GM12878 (cell line): ENCODE measurements at regions not wholly inside any gene's neighbourhood (a gene's known extent, or its start where the extent isn't known, plus 50 kb on each side); places are given as distances from the start of the nearest gene placed in this dataset.
"Not testable (repeated sequence)": the region's sequence is repeated elsewhere in the genome, so short reads cannot be mapped to it uniquely, and the experiment has no call there.

ENCODE experiments used
- ATAC-seq: fragments of 200-7000 bp; cut with Tn5 transposase; 3 replicates; pipeline ENCODE4 v1.9.1; 2020; ENCODE audit warnings: mild to moderate bottlenecking, moderate library complexity
- BruUV-seq: library from RNA; stranded (reverse); fragments of 400-500 nt; replicated peaks from 2 replicates; lab custom pipeline; 2021; lab: Mats Ljungman, UMichigan
- CTCF ChIA-PET: fragments of 300-600 bp; sonication (Branson Sonifier 250); formaldehyde crosslinking; extraction: SDS; loops from one replicate; lab custom pipeline; 2021; ENCODE audit warnings: inconsistent platforms; lab: Yijun Ruan, JAX
- POLR2A ChIA-PET: fragments of 350-600 bp; formaldehyde crosslinking; extraction: SDS; loops from one replicate; lab custom pipeline; 2021; ENCODE audit warnings: inconsistent platforms; lab: Charles Lee
- RAD21 ChIA-PET: fragments of 300-600 bp; sonication (Branson Sonifier 250); formaldehyde crosslinking; loops from one replicate; lab custom pipeline; 2023; ENCODE audit warnings: antibody characterized with exemption; ENCODE audit not compliant: unreplicated experiment; lab: Charles Lee
- SMC1A ChIA-PET: fragments of 300-600 bp; sonication (Branson Sonifier 250); formaldehyde crosslinking; loops from one replicate; lab custom pipeline; 2023; ENCODE audit not compliant: unreplicated experiment, uncharacterized antibody; lab: Charles Lee
- DNase-seq: peaks from one replicate; pipeline ENCODE4 v3.0.0-alpha.2; 2011; ENCODE audit warnings: low read depth, low spot score
- FAIRE-seq: peaks from 3 replicates; lab custom pipeline; 2011; peaks lifted over from hg19 to GRCh38; lab: Jason Lieb, UNC
- H2AFZ ChIP-seq: 2 replicates; pipeline ENCODE4 v1.6.0; 2011; ENCODE audit warnings: low read depth, low read length, control low read depth; ENCODE audit not compliant: control insufficient read depth
- H3K27ac ChIP-seq: 2 replicates; pipeline ENCODE4 v1.5.1; 2011; ENCODE audit warnings: control low read depth; ENCODE audit not compliant: control insufficient read depth, insufficient read depth
- H3K27me3 ChIP-seq, 2 experiments: replicated peaks in 1 of 2; 2 replicates each; pipeline versions ENCODE4 v1.6.0 to v1.6.1; 2011; ENCODE audit warnings: low read length in 1 of 2; ENCODE audit not compliant: control insufficient read depth in 2 of 2, insufficient read depth in 2 of 2
- H3K36me3 ChIP-seq, 2 experiments: 2 replicates each; pipeline ENCODE4 v1.5.1; 2011; ENCODE audit warnings: low read length in 1 of 2; ENCODE audit not compliant: control insufficient read depth in 2 of 2, insufficient read depth in 2 of 2
- H3K4me1 ChIP-seq: 2 replicates; pipeline ENCODE4 v1.6.1; 2011; ENCODE audit warnings: mild to moderate bottlenecking, low read length, moderate library complexity, mixed read lengths; ENCODE audit not compliant: control insufficient read depth, insufficient read depth
- H3K4me2 ChIP-seq: 2 replicates; pipeline ENCODE4 v1.6.0; 2011; ENCODE audit warnings: control low read depth; ENCODE audit not compliant: control insufficient read depth, insufficient read depth
- H3K4me3 ChIP-seq: fragments of 200-600 bp; sonication (generic); 2 replicates; pipeline ENCODE4 v1.5.1; 2016
- H3K79me2 ChIP-seq: 2 replicates; pipeline ENCODE4 v1.6.0; 2011; ENCODE audit warnings: low read length; ENCODE audit not compliant: control insufficient read depth, insufficient read depth
- H3K9ac ChIP-seq: 2 replicates; pipeline ENCODE4 v1.8.0; 2011; ENCODE audit warnings: low read length, control low read depth, mixed read lengths; ENCODE audit not compliant: control insufficient read depth, insufficient read depth
- H3K9me3 ChIP-seq: replicated peaks from 3 replicates; pipeline ENCODE4 v1.5.1; 2011; ENCODE audit warnings: mild to moderate bottlenecking, low read length; ENCODE audit not compliant: control insufficient read depth, insufficient read depth
- H4K20me1 ChIP-seq: 2 replicates; pipeline ENCODE4 v1.6.0; 2011; ENCODE audit not compliant: control insufficient read depth, insufficient read depth
- ASH2L ChIP-seq: fragments of 300-600, 200-600 bp; sonication (generic); IDR thresholded peaks from 2 replicates; pipeline ENCODE4 v1.6.1; 2017; ENCODE audit warnings: low read depth, mild to moderate bottlenecking, borderline replicate concordance
- ATF7 ChIP-seq: fragments of 450-650 bp; IDR thresholded peaks from 2 replicates; pipeline ENCODE4 v1.6.1; 2016; ENCODE audit warnings: low read depth, mild to moderate bottlenecking
- MEF2B ChIP-seq: fragments of 450-650 bp; IDR thresholded peaks from 2 replicates; pipeline ENCODE4 v1.6.1; 2018; ENCODE audit warnings: mild to moderate bottlenecking, moderate library complexity; ENCODE audit not compliant: partially characterized antibody, poor library complexity, severe bottlenecking
- WGBS: methylation state at CpG from one replicate; pipeline ENCODE4 v1.1.6; 2016; ENCODE audit warnings: low lambda C conversion rate; ENCODE audit not compliant: insufficient replicate concordance, insufficient coverage; ENCODE audit errors: missing lambda C conversion rate; 5-methylcytosine and 5-hydroxymethylcytosine counted together
- in situ Hi-C: fragments of 300-500 bp; cut with MboI; formaldehyde crosslinking; loops from 9 replicates; pipeline ENCODE4 v1.14.3; 2018; ENCODE audit warnings: mixed read lengths
- intact Hi-C: fragments of 100-400 bp; cut with micrococcal nuclease; formaldehyde crosslinking; loops from one replicate; pipeline ENCODE4 v1.14.2; 2022; ENCODE audit not compliant: unreplicated experiment
- TF ChIP-seq, protein P1 (sequence below): fragments of 450-650 bp; IDR thresholded peaks from 2 replicates; pipeline ENCODE4 v1.6.1; 2017; ENCODE audit warnings: borderline replicate concordance

DNA sequence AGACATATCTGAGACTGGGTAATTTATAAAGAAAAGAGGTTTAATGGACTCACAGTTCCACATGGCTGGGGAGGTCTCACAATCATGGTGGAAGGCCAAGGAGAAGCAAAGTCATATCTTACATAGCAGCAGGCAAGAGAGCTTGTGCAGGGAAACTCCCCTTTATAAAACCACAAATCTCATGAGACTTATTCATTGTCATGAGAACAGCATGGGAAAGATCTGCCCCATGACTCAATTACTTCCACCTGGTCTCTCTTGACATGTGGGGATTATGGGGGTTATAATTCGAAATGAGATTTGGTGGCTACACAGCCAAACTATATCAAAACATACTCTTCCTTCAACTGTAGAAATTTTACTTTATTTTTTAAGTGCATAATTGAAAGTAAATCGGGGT, 436.3 kb upstream of the KLF6 start:
- H3K4me1 ChIP-seq, ATAC-seq, H3K36me3 ChIP-seq, intact Hi-C loops, H3K4me3 ChIP-seq, H3K9me3 ChIP-seq, H2AFZ ChIP-seq, FAIRE-seq, SMC1A ChIA-PET, H4K20me1 ChIP-seq, POLR2A ChIA-PET, RAD21 ChIA-PET, H3K9ac ChIP-seq, H3K4me2 ChIP-seq, in situ Hi-C loops, CTCF ChIA-PET, BruUV-seq, H3K27me3 ChIP-seq, H3K79me2 ChIP-seq, H3K27ac ChIP-seq, DNase-seq: not testable (repeated sequence)
- WGBS: 7% methylated on average over 2 of the region's 2 CpGs
- TF ChIP-seq MEF2B: peak; percentile 74

DNA sequence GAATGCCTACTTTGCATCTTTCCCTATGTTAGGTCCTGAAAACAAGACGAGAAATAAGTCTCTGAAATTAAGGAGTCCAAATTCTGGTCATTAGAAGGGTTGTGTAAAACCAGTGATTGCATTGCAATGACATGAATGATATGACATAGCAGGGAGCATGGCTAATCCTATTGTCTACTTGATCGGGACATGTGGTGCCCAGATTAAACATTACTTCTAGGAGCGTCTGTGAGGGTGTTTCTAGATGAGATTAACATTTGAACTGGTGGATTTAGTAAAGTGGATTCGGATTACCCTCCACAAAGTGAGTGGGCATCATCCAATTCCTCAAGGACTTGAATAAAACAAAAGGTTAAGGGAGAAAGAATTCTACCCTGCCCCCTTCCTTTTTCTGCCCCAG, 434.9 kb upstream of the KLF6 start:
- H2AFZ ChIP-seq: no peak overlapping the region
- H3K36me3 ChIP-seq: no peaks in the 10 kb centered on the region
- RAD21 ChIA-PET: no interaction called here
- intact Hi-C loops: no loop called here
- no peak overlapping the region for H3K4me3 ChIP-seq
- no peak overlapping the region for H3K27ac ChIP-seq
- TF ChIP-seq ATF7: no peak
- TF ChIP-seq, protein P1, sequence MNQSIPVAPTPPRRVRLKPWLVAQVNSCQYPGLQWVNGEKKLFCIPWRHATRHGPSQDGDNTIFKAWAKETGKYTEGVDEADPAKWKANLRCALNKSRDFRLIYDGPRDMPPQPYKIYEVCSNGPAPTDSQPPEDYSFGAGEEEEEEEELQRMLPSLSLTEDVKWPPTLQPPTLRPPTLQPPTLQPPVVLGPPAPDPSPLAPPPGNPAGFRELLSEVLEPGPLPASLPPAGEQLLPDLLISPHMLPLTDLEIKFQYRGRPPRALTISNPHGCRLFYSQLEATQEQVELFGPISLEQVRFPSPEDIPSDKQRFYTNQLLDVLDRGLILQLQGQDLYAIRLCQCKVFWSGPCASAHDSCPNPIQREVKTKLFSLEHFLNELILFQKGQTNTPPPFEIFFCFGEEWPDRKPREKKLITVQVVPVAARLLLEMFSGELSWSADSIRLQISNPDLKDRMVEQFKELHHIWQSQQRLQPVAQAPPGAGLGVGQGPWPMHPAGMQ: no peak
- TF ChIP-seq ASH2L: no peak
- TF ChIP-seq, all 136 proteins: peak for 0
- FAIRE-seq (no peak), ATAC-seq (no peak), DNase-seq (no peak)
- no peaks in the 10 kb centered on the region for H3K9me3 ChIP-seq
- peaks cover 0 to 1% of the 10 kb centered on the region in 2 experiments; a peak in 3 of 4 replicates for H3K27me3 ChIP-seq
- H3K4me2 ChIP-seq: no peak overlapping the region
- ChIA-PET SMC1A (interaction anchor here (1.0 kb wide), 1 partner anchor 527 kb away, joined by 3 read pairs; no protein-coding TSS in a partner anchor), POLR2A (no interaction called here), CTCF (no interaction called here)
- no peaks in the 10 kb centered on the region for H3K79me2 ChIP-seq
- no peak overlapping the region for H3K9ac ChIP-seq
- in situ Hi-C loops: no loop called here
- H4K20me1 ChIP-seq: no peaks in the 10 kb centered on the region
- H3K4me1 ChIP-seq: no peaks in the 10 kb centered on the region
- 40% methylated on average over 4 of the region's 4 CpGs for WGBS
- BruUV-seq: no TSS peak
